Erythroblast (primary cell): ENCODE measurements at regions not wholly inside any gene's neighbourhood (a gene's known extent, or its start where the extent isn't known, plus 50 kb on each side); places are given as distances from the start of the nearest gene placed in this dataset.
"Not testable (repeated sequence)": the region's sequence is repeated elsewhere in the genome, so short reads cannot be mapped to it uniquely, and the experiment has no call there.

Experiments used
- DNase-seq, 2 experiments: peaks; one replicate each; lab custom pipeline; 2025; lab: John Stamatoyannopoulos, UW
- GATA1 ChIP-seq: IDR thresholded peaks from 2 replicates; pipeline ENCODE4 v1.6.1; 2011; ENCODE audit warnings: low read depth, mild to moderate bottlenecking, control low read depth, low read length, moderate library complexity
- POLR2A ChIP-seq: IDR thresholded peaks from 2 replicates; pipeline ENCODE4 v1.6.1; 2011; ENCODE audit warnings: mild to moderate bottlenecking, low read length

GRCh38 chr1:213602796-213603486 lies 384.8 kb upstream of the PROX1 start:
- no peak for DNase-seq
- TF ChIP-seq GATA1 (no peak), POLR2A (no peak)

DNA sequence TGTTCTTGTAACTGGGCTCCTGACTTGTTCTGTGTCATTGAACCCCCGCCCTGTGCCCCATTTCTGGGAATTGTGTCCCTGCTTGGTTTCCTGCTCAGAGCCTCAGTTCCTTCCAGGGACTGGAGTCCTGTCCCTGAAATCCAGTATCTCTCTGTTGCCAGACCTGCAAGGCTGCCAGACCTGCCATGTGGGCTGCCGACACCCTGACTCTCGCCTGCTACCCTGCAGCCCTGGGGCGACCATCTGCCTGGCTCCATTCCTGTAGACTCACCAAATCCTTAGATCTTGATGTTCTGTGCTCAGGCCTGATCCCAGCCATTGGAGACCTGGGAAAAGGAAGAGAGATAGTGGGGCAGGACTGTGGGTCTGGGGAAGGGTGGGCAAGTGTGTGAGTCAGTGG lies 383.3 kb upstream of the PROX1 start:
- DNase-seq, result no peak

GRCh38 chr1:213605732-213606131 lies 382.0 kb upstream of the PROX1 start:
- TF ChIP-seq POLR2A (no peak), GATA1 (no peak)
- DNase-seq, result peak in 1 of 2 experiments; percentile 17

More for the DNA sequence above, 383.3 kb upstream of the PROX1 start:
- TF ChIP-seq POLR2A (no peak), GATA1 (no peak)

DNA sequence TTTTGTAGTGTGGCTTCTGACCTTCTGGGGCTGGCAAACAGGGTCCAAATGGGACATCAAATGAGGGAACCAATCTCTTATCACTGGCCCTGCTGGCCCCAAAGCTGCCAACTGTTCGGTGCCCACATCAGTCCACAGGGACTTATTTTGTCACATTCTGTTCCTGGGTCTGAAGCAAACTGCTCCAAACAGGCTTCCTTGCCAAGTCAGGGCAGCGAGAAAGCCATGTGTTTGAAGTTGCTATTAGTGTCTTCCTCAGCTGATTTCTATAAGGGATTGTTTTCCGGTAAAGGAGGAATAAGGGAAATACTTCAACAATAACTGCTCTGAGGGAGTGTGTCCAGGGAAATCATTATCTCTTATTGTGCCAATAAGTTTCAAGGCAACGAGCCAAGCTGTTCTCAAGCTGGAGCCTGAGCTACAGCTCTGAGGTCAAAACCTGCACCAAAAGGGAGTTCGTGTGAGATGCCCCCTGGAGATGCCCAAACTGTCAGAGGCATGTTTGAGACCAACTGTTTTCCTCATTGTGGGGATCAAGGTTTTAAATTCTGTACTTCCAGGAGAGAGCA lies 381.4 kb upstream of the PROX1 start:
- no peak for TF ChIP-seq GATA1
- no peak for TF ChIP-seq POLR2A
- DNase-seq, result no peak

- DNase-seq, result no peak
- no peak for TF ChIP-seq POLR2A
- TF ChIP-seq GATA1, result no peak
Observed at GRCh38 chr1:213613549-213613948, 374.2 kb upstream of the PROX1 start.

DNA sequence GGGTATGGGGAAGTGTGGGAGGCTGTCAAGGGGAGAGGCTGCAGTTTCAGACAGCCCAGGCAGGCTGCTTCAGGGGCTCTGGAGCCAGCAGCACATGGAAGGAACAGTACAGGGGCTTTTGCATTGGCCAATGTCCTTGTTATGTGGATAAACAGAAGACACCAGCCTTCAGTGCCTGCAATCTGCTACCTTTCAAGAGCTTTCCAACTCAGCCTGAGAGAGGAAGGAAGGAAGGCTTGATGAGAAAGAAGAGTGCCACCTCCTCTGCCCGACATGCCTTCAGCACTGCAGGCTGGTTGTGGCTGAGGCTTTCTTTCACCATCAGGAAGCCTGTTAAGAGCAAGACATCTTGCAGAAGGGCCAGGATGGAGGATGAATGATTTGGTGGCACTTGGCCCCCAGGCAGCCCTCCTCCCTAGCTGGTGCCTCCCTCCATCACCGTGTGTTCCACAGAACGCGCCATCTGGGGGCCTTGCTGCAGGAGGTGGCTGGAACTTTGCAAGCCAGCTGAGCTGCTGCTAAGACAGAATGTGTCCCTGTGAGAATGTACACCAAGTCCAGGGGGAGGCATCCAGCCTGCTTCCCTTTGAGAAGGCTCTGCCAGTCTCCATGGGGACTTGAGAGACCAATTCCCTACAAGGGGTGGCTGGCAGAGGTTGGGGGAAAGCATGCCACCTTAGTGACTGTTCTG lies 372.4 kb upstream of the PROX1 start:
- DNase-seq, result no peak
- TF ChIP-seq GATA1 (no peak), POLR2A (no peak)

- no peak for DNase-seq
- no peak for TF ChIP-seq POLR2A
- no peak for TF ChIP-seq GATA1
Observed at GRCh38 chr1:213617133-213617532, 370.6 kb upstream of the PROX1 start.

DNA sequence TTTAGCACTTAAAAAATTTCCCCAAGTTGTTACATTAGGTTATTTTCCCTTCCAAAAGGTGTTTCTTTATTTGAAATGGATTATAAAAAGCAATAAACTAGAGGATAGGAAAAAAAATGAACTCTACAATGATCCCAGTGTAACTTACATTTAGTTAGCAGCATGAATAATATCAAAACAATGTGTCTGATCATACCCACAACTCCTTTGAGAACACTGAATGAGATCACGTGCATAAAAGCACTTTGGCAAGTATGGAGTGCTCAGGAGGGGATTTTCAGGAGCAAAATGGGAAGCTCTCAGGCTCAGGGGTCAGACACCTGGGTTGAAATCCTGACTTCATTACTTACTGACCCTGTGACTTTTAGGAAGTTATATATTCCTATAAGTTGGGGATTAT lies 369.7 kb upstream of the PROX1 start:
- TF ChIP-seq POLR2A, result no peak
- TF ChIP-seq GATA1, result no peak
- DNase-seq, result no peak

- peak in 1 of 2 experiments; percentile 16 for DNase-seq
- TF ChIP-seq GATA1 (no peak), POLR2A (no peak)
Observed at GRCh38 chr1:213619026-213619425, 368.7 kb upstream of the PROX1 start.

GRCh38 chr1:213621077-213621476 lies 366.7 kb upstream of the PROX1 start:
- TF ChIP-seq GATA1, result no peak
- no peak for TF ChIP-seq POLR2A
- no peak for DNase-seq

DNA sequence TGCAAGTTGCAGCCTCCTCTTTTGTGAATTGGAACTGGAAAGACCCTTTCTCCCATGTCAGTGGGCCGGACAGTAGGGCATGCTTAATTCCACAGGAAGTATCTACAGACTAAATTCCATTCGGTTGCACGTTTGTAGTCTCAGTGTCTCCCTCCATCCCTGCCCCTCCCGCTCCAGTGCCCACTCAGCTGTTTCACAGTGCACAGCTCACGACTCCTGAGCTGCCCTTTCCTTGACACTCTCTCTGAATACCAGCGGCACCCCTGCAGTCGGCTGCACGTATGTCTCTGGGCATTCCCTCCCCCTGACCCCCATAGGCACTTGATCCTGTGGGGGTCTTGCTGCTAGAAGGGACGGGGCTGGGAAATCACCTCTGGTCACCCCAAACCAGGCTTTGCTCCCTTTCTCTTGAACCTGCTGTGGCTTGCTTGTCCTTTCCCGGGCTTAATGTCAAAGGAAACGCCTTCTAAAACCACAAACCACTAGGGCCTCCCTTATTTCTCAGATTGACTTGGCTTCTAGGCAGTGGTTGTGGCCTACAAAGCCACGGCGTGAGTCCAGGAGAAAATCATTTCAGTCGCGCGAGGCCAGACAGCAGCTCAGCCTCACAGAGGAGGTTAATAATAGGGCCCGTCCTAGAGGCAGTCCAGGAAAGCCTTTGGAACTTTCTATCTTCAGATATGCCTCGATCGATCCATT lies 365.3 kb upstream of the PROX1 start:
- TF ChIP-seq GATA1 (no peak), POLR2A (no peak)
- no peak for DNase-seq

DNA sequence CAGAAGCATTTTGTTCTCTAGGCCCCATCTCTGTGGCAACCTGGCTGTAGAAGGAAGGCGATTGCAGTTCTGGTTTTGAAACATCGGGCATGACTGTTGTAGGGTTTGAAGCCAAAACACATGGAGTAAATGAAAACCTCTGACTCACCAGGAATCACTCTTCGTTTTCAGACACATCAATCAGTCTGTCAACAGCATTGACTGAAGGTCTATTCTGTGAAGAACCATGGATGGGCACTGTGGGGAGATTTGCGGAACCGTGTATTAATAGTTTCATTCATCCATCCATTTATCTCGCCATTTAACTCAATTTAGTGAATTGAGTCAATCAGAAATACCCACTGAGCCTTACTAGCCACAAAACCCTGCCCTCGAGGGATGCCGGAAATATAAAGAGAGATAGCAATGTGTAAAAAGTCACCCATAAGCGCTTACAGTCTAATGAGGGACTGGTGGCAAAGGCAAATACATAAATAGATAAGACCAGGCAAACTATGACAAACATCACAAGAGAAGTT lies 364.6 kb upstream of the PROX1 start:
- no peak for DNase-seq

DNA sequence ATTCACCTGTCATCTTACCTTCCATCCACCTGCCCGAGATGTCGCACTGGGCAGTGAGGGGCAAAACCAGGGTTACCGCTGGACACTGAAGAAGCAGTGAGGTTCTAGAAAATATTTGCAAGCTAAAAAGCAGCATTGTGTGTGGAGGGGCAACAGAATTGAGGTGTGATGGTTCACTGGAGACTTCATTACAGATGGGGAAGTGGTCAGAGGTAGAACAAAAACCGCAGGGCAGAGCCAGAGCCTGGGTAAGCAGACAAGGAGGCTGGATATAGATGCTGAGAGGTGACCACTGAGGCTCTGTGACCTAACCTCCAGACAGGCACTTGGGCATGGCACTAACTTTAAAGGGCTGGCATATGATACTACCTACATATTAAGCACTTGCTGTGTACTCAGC lies 363.9 kb upstream of the PROX1 start:
- no peak for DNase-seq
- TF ChIP-seq GATA1 (no peak), POLR2A (no peak)

More for the DNA sequence above, 364.6 kb upstream of the PROX1 start:
- no peak for TF ChIP-seq GATA1
- no peak for TF ChIP-seq POLR2A

GRCh38 chr1:213636778-213637177 lies 351.0 kb upstream of the PROX1 start:
- not testable (repeated sequence) for DNase-seq
